ENCODE measurements at regions not wholly inside any gene's neighbourhood (a gene's known extent, or its start where the extent isn't known, plus 50 kb on each side); places are given as distances from the start of the nearest gene placed in this dataset.

DNA sequence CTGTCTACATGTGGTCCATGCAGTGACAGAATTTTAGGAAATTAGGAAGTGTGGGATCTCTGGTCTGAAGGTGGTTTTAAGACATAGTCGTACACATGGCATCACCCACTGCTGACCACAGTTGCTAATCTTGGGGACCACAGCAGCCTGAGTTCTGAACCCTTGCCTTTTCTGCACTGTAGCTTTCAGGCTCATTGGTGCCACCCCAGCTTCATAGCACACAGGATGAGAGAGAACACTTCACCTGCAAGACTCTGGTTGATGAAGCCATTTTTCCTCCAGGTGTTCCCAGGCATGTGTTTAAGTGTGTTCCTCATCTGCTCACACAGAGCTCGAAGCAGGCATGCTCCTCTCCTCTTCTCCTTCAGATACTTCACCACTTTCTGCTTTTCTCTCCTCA is 68.2 kb upstream of the S1PR3 start:
- no peak overlapping the region for H3K27ac ChIP-seq (ENCODE audit: low read depth in 1 of 2, low read length in 2 of 2)
- TF ChIP-seq ZBTB33 (IDR thresholded peaks at IDR 0.05) (no peak), GABPA (IDR thresholded peaks at IDR 0.05 in 1 of 2, conservative IDR thresholded peaks at IDR 0.05 in 1 of 2) (no peak), YY1 (IDR thresholded peaks at IDR 0.05) (no peak), JUND (IDR thresholded peaks at IDR 0.05) (no peak), RXRA (IDR thresholded peaks at IDR 0.05) (no peak), NR2F2 (IDR thresholded peaks at IDR 0.05) (no peak), TAF1 (conservative IDR thresholded peaks at IDR 0.05) (no peak)
- TF ChIP-seq, protein P1, sequence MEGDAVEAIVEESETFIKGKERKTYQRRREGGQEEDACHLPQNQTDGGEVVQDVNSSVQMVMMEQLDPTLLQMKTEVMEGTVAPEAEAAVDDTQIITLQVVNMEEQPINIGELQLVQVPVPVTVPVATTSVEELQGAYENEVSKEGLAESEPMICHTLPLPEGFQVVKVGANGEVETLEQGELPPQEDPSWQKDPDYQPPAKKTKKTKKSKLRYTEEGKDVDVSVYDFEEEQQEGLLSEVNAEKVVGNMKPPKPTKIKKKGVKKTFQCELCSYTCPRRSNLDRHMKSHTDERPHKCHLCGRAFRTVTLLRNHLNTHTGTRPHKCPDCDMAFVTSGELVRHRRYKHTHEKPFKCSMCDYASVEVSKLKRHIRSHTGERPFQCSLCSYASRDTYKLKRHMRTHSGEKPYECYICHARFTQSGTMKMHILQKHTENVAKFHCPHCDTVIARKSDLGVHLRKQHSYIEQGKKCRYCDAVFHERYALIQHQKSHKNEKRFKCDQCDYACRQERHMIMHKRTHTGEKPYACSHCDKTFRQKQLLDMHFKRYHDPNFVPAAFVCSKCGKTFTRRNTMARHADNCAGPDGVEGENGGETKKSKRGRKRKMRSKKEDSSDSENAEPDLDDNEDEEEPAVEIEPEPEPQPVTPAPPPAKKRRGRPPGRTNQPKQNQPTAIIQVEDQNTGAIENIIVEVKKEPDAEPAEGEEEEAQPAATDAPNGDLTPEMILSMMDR (IDR thresholded peaks at IDR 0.05; ENCODE audit: low read depth, low read length, missing input control): no peak
- 70% methylated on average over 2 of the region's 2 CpGs for WGBS
- H3K27me3 ChIP-seq (ENCODE audit: control insufficient read depth in 4 of 4, insufficient read depth in 4 of 4, low read length in 3 of 4): no peaks in the 10 kb centered on the region
- no peak overlapping the region for H3K9ac ChIP-seq (ENCODE audit: low read depth in 1 of 2, low read length in 2 of 2)
- no peak for DNase-seq (ENCODE audit: low spot score)
- no peaks in the 10 kb centered on the region for H3K4me1 ChIP-seq (ENCODE audit: control insufficient read depth in 4 of 4, insufficient read depth in 4 of 4, low read length in 3 of 4)
- no peaks in the 10 kb centered on the region for H3K36me3 ChIP-seq (ENCODE audit: control insufficient read depth in 4 of 4, insufficient read depth in 3 of 4, low read depth in 1 of 4, low read length in 3 of 4)
- no peak overlapping the region for H3K4me3 ChIP-seq (ENCODE audit: low read depth in 1 of 3, low read length in 3 of 3)
- peaks cover 0 to 8% (median 0%) of the 10 kb centered on the region in 4 donors for H3K9me3 ChIP-seq (ENCODE audit: control insufficient read depth in 4 of 4, low read length in 3 of 4)

- H3K27ac ChIP-seq (ENCODE audit: low read depth in 1 of 2, low read length in 2 of 2): no peak overlapping the region
- H3K9me3 ChIP-seq (ENCODE audit: control insufficient read depth in 4 of 4, low read length in 3 of 4): peaks cover 0 to 1% (median 0%) of the 10 kb centered on the region in 4 donors
- H3K4me3 ChIP-seq (ENCODE audit: low read depth in 1 of 3, low read length in 3 of 3): no peak overlapping the region
- H3K27me3 ChIP-seq (ENCODE audit: control insufficient read depth in 4 of 4, insufficient read depth in 4 of 4, low read length in 3 of 4): no peaks in the 10 kb centered on the region
- H3K4me1 ChIP-seq (ENCODE audit: control insufficient read depth in 4 of 4, insufficient read depth in 4 of 4, low read length in 3 of 4): no peaks in the 10 kb centered on the region
- TF ChIP-seq NR2F2 (IDR thresholded peaks at IDR 0.05): no peak
- TF ChIP-seq, protein P2, sequence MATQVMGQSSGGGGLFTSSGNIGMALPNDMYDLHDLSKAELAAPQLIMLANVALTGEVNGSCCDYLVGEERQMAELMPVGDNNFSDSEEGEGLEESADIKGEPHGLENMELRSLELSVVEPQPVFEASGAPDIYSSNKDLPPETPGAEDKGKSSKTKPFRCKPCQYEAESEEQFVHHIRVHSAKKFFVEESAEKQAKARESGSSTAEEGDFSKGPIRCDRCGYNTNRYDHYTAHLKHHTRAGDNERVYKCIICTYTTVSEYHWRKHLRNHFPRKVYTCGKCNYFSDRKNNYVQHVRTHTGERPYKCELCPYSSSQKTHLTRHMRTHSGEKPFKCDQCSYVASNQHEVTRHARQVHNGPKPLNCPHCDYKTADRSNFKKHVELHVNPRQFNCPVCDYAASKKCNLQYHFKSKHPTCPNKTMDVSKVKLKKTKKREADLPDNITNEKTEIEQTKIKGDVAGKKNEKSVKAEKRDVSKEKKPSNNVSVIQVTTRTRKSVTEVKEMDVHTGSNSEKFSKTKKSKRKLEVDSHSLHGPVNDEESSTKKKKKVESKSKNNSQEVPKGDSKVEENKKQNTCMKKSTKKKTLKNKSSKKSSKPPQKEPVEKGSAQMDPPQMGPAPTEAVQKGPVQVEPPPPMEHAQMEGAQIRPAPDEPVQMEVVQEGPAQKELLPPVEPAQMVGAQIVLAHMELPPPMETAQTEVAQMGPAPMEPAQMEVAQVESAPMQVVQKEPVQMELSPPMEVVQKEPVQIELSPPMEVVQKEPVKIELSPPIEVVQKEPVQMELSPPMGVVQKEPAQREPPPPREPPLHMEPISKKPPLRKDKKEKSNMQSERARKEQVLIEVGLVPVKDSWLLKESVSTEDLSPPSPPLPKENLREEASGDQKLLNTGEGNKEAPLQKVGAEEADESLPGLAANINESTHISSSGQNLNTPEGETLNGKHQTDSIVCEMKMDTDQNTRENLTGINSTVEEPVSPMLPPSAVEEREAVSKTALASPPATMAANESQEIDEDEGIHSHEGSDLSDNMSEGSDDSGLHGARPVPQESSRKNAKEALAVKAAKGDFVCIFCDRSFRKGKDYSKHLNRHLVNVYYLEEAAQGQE (IDR thresholded peaks at IDR 0.05): no peak
- TF ChIP-seq HNF4A (conservative IDR thresholded peaks at IDR 0.05): no peak
- TF ChIP-seq MAX (IDR thresholded peaks at IDR 0.05): no peak
- no peak for TF ChIP-seq JUND (IDR thresholded peaks at IDR 0.05)
- no peak for TF ChIP-seq ZBTB33 (IDR thresholded peaks at IDR 0.05)
- TF ChIP-seq, protein P3, sequence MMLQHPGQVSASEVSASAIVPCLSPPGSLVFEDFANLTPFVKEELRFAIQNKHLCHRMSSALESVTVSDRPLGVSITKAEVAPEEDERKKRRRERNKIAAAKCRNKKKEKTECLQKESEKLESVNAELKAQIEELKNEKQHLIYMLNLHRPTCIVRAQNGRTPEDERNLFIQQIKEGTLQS (IDR thresholded peaks at IDR 0.05): no peak
- TF ChIP-seq HNF4G (IDR thresholded peaks at IDR 0.05): no peak
- TF ChIP-seq TAF1 (conservative IDR thresholded peaks at IDR 0.05): no peak
- H3K9ac ChIP-seq (ENCODE audit: low read depth in 1 of 2, low read length in 2 of 2): no peak overlapping the region
- no peaks in the 10 kb centered on the region for H3K36me3 ChIP-seq (ENCODE audit: control insufficient read depth in 4 of 4, insufficient read depth in 3 of 4, low read depth in 1 of 4, low read length in 3 of 4)
- no peak for DNase-seq (ENCODE audit: low spot score)
- 67% methylated on average over 14 of the region's 14 CpGs for WGBS
Observed at GRCh38 chr9:88923653-88924288, 67.5 kb upstream of the S1PR3 start.

Measured in liver (tissue), 8 donors.